HEK293 (cell line): ENCODE measurements at regions not wholly inside any gene's neighbourhood (a gene's known extent, or its start where the extent isn't known, plus 50 kb on each side); places are given as distances from the start of the nearest gene placed in this dataset.

Experiments
- CTCF ChIA-PET: fragments of 350-600 bp; formaldehyde crosslinking; extraction: SDS; loops from one replicate; lab custom pipeline; 2021; ENCODE audit warnings: antibody characterized with exemption; lab: Yijun Ruan, JAX
- POLR2A ChIA-PET: fragments of 300-600 bp; formaldehyde crosslinking; extraction: SDS; loops from one replicate; lab custom pipeline; 2020; ENCODE audit warnings: antibody characterized with exemption, inconsistent platforms; lab: Yijun Ruan, JAX
- H3K27ac ChIP-seq: fragments of 200-500 bp; sonication (Bioruptor generic); 2 replicates; pipeline ENCODE4 v1.5.1; 2014; ENCODE audit warnings: low read depth, low read length, control low read depth, inconsistent platforms; ENCODE audit errors: extremely low read depth
- H3K36me3 ChIP-seq, 2 experiments: fragments of 200-500 bp in 1 of 2; sonication (Bioruptor generic) in 1 of 2; 1 replicate in 1 of 2; 2 replicates in 1 of 2; pipeline ENCODE4 v1.5.1; 2014 to 2017; ENCODE audit warnings: inconsistent platforms in 2 of 2, low read length in 2 of 2; ENCODE audit not compliant: control insufficient read depth in 2 of 2, insufficient read depth in 1 of 2
- H3K4me1 ChIP-seq: fragments of 200-500 bp; sonication (Bioruptor generic); 2 replicates; pipeline ENCODE4 v1.5.1; 2014; ENCODE audit warnings: mild to moderate bottlenecking, low read length, inconsistent platforms; ENCODE audit not compliant: control insufficient read depth, insufficient read depth
- H3K4me3 ChIP-seq: 2 replicates; pipeline ENCODE4 v1.5.1; 2011; ENCODE audit warnings: low read depth, mild to moderate bottlenecking, control low read depth, low read length, moderate library complexity
- H3K9me3 ChIP-seq: fragments of 200-500 bp; sonication (Bioruptor generic); 2 replicates; pipeline ENCODE4 v1.5.1; 2014; ENCODE audit warnings: low read depth, low read length, inconsistent platforms; ENCODE audit not compliant: control insufficient read depth, insufficient read depth
- BCL11A ChIP-seq: fragments of 450-650 bp; formaldehyde crosslinking; IDR thresholded peaks from 2 replicates; pipeline ENCODE4 v1.5.1; 2016; ENCODE audit warnings: low read depth, missing biosample characterization, missing genetic modification characterization
- GLI2 ChIP-seq: fragments of 450-650 bp; formaldehyde crosslinking; IDR thresholded peaks from 2 replicates; pipeline ENCODE4; 2017; ENCODE audit warnings: missing biosample characterization, missing genetic modification characterization, low read depth, borderline replicate concordance
- GLIS2 ChIP-seq: fragments of 450-650 bp; formaldehyde crosslinking; IDR thresholded peaks from 2 replicates; pipeline ENCODE4 v1.5.1; 2016; ENCODE audit warnings: missing biosample characterization, missing genetic modification characterization
- KLF16 ChIP-seq: fragments of 450-650 bp; formaldehyde crosslinking; IDR thresholded peaks from 2 replicates; pipeline ENCODE4 v1.5.1; 2017; ENCODE audit warnings: missing biosample characterization, missing genetic modification characterization
- SCRT2 ChIP-seq: fragments of 450-650 bp; formaldehyde crosslinking; IDR thresholded peaks from 2 replicates; pipeline ENCODE4 v1.5.1; 2016; ENCODE audit warnings: missing biosample characterization, missing genetic modification characterization
- ZBTB7A ChIP-seq: fragments of 450-650 bp; formaldehyde crosslinking; IDR thresholded peaks from 2 replicates; pipeline ENCODE4 v1.5.1; 2016; ENCODE audit warnings: low read depth, missing biosample characterization, missing genetic modification characterization
- ZEB2 ChIP-seq: fragments of 450-650 bp; formaldehyde crosslinking; IDR thresholded peaks from 2 replicates; pipeline ENCODE4 v1.5.1; 2016; ENCODE audit warnings: missing biosample characterization, missing genetic modification characterization
- ZNF10 ChIP-seq: fragments of 450-650 bp; formaldehyde crosslinking; IDR thresholded peaks from 2 replicates; pipeline ENCODE4 v1.5.1; 2017; ENCODE audit warnings: missing biosample characterization, missing genetic modification characterization
- ZNF157 ChIP-seq: fragments of 450-650 bp; formaldehyde crosslinking; IDR thresholded peaks from 2 replicates; pipeline ENCODE4 v1.5.1; 2016; ENCODE audit warnings: missing biosample characterization, missing genetic modification characterization
- ZNF169 ChIP-seq: fragments of 450-650 bp; formaldehyde crosslinking; IDR thresholded peaks from 2 replicates; pipeline ENCODE4 v1.5.1; 2016; ENCODE audit warnings: missing biosample characterization, missing genetic modification characterization
- ZNF292 ChIP-seq: fragments of 450-650 bp; formaldehyde crosslinking; IDR thresholded peaks from 2 replicates; pipeline ENCODE4 v1.5.1; 2016; ENCODE audit warnings: low read depth, missing biosample characterization, missing genetic modification characterization, borderline replicate concordance
- ZNF341 ChIP-seq: fragments of 450-650 bp; formaldehyde crosslinking; IDR thresholded peaks from 2 replicates; pipeline ENCODE4; 2016; ENCODE audit warnings: low read depth, missing biosample characterization, missing genetic modification characterization
- ZNF549 ChIP-seq: fragments of 450-650 bp; IDR thresholded peaks from 2 replicates; pipeline ENCODE4 v1.5.1; 2018; ENCODE audit warnings: missing biosample characterization, missing genetic modification characterization, mild to moderate bottlenecking, inconsistent platforms, moderate library complexity
- ZNF558 ChIP-seq: fragments of 450-650 bp; formaldehyde crosslinking; IDR thresholded peaks from 2 replicates; pipeline ENCODE4 v1.5.1; 2016; ENCODE audit warnings: missing biosample characterization, missing genetic modification characterization
- ZNF660 ChIP-seq: fragments of 450-650 bp; IDR thresholded peaks from 2 replicates; pipeline ENCODE4 v1.5.1; 2018; ENCODE audit warnings: missing biosample characterization, mild to moderate bottlenecking, missing genetic modification characterization
- ZNF777 ChIP-seq: fragments of 450-650 bp; formaldehyde crosslinking; IDR thresholded peaks from 2 replicates; pipeline ENCODE4 v1.5.1; 2017; ENCODE audit warnings: missing biosample characterization, missing genetic modification characterization, borderline replicate concordance
- ZNF791 ChIP-seq: fragments of 450-650 bp; formaldehyde crosslinking; IDR thresholded peaks from 2 replicates; pipeline ENCODE4 v1.5.1; 2016; ENCODE audit warnings: missing biosample characterization, missing genetic modification characterization
- ZSCAN30 ChIP-seq: fragments of 450-650 bp; IDR thresholded peaks from 2 replicates; pipeline ENCODE4 v1.5.1; 2018; ENCODE audit warnings: missing biosample characterization, mild to moderate bottlenecking, missing genetic modification characterization, moderate library complexity
- TF ChIP-seq, protein P1 (sequence below): fragments of 450-650 bp; formaldehyde crosslinking; IDR thresholded peaks from 2 replicates; pipeline ENCODE4 v1.5.1; 2016; ENCODE audit warnings: missing biosample characterization, missing genetic modification characterization
- TF ChIP-seq, protein P2 (sequence below): fragments of 450-650 bp; formaldehyde crosslinking; optimal IDR thresholded peaks from 2 replicates; pipeline ENCODE3; 2016; ENCODE audit warnings: missing biosample characterization, mild to moderate bottlenecking, missing genetic modification characterization
- TF ChIP-seq, protein P3 (sequence below): IDR thresholded peaks from 2 replicates; pipeline ENCODE4 v1.6.1; 2011; ENCODE audit warnings: mild to moderate bottlenecking, low read depth, low read length, borderline replicate concordance
- TF ChIP-seq, protein P4 (sequence below): fragments of 450-650 bp; formaldehyde crosslinking; IDR thresholded peaks from 2 replicates; pipeline ENCODE4 v1.5.1; 2016; ENCODE audit warnings: missing biosample characterization, missing genetic modification characterization
- TF ChIP-seq, protein P5 (sequence below): fragments of 450-650 bp; formaldehyde crosslinking; IDR thresholded peaks from 2 replicates; pipeline ENCODE4 v1.5.1; 2016; ENCODE audit warnings: missing biosample characterization, missing genetic modification characterization
- TF ChIP-seq, protein P6 (sequence below): fragments of 450-650 bp; formaldehyde crosslinking; IDR thresholded peaks from 2 replicates; pipeline ENCODE4 v1.5.1; 2016; ENCODE audit warnings: missing biosample characterization, missing genetic modification characterization
- TF ChIP-seq, protein P7 (sequence below): fragments of 450-650 bp; formaldehyde crosslinking; IDR thresholded peaks from 2 replicates; pipeline ENCODE4 v1.5.1; 2017; ENCODE audit warnings: missing biosample characterization, missing genetic modification characterization

DNA sequence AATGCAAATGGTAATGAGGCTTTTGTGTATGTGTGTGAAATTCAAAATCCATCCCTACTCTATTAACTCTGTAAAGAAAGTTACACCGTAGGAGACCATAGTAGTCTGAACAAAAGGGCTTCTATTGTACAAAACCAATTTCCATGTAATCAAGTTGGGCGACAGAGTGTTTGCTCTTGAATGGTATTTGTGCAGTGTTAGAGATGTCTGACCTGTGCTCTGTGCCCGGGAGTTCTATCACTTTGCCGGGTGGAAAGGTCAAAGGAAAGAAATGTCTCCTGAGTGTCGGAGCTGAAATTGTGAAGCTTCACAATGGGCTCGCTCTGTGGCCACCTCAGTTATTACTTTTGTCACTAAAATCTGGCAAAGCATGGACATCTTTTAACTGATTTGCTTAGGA lies 312.0 kb downstream of the SAMD5 start:
- no peak overlapping the region for H3K4me3 ChIP-seq
- ChIA-PET CTCF (no interaction called here), POLR2A (no interaction called here)
- no peaks in the 10 kb centered on the region for H3K36me3 ChIP-seq
- H3K9me3 ChIP-seq = no peaks in the 10 kb centered on the region
- no peaks in the 10 kb centered on the region for H3K4me1 ChIP-seq
- TF ChIP-seq ZNF558 (tag by site-specific recombination) (no peak), ZNF660 (no peak), ZNF10 (tag by site-specific recombination) (no peak), ZEB2 (tag by site-specific recombination) (no peak), GLIS2 (tag by site-specific recombination) (no peak), ZNF341 (tag by site-specific recombination) (no peak), ZNF791 (tag by site-specific recombination) (no peak), BCL11A (tag by site-specific recombination) (no peak), ZNF157 (tag by site-specific recombination) (no peak), ZBTB7A (tag by site-specific recombination) (no peak), SCRT2 (tag by site-specific recombination) (no peak), KLF16 (no peak)
- TF ChIP-seq, protein P1, sequence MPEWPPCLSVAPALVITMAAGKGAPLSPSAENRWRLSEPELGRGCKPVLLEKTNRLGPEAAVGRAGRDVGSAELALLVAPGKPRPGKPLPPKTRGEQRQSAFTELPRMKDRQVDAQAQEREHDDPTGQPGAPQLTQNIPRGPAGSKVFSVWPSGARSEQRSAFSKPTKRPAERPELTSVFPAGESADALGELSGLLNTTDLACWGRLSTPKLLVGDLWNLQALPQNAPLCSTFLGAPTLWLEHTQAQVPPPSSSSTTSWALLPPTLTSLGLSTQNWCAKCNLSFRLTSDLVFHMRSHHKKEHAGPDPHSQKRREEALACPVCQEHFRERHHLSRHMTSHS (tag by site-specific recombination) = no peak
- TF ChIP-seq, protein P2, sequence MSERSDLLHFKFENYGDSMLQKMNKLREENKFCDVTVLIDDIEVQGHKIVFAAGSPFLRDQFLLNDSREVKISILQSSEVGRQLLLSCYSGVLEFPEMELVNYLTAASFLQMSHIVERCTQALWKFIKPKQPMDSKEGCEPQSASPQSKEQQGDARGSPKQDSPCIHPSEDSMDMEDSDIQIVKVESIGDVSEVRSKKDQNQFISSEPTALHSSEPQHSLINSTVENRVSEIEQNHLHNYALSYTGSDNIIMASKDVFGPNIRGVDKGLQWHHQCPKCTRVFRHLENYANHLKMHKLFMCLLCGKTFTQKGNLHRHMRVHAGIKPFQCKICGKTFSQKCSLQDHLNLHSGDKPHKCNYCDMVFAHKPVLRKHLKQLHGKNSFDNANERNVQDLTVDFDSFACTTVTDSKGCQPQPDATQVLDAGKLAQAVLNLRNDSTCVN = no peak
- TF ChIP-seq, protein P3, sequence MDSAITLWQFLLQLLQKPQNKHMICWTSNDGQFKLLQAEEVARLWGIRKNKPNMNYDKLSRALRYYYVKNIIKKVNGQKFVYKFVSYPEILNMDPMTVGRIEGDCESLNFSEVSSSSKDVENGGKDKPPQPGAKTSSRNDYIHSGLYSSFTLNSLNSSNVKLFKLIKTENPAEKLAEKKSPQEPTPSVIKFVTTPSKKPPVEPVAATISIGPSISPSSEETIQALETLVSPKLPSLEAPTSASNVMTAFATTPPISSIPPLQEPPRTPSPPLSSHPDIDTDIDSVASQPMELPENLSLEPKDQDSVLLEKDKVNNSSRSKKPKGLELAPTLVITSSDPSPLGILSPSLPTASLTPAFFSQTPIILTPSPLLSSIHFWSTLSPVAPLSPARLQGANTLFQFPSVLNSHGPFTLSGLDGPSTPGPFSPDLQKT = no peak
- H3K27ac ChIP-seq = no peak overlapping the region

DNA sequence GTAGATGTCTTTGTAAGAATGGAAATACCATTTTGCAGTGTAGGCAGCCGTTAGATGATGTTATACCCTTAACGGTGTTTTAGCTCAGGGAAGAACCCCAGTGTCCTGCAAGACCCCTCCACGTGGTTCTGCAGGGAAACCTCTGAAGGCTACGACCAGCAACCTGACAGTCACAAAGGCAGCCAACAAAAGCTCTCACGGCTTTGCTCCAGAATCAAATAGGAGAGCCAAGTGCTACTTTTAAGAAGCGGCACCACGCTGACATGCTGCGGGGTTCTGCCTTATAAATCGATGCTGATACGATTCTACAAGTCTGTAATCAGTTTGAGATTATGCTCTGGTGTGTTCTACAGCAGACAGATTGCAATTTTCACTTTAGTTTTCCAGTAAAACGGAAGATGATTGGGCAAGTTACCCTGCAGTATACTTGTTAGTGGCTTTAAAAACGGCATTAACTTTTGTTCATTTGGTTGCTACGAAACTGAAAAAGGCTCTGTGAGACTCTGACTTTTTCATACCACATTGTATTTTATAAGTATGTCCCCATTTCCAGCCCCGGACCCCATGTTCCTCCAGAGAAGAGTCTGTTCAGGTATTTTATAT lies 312.9 kb downstream of the SAMD5 start:
- H3K36me3 ChIP-seq = no peaks in the 10 kb centered on the region
- CTCF ChIA-PET = interaction anchor here (0.7 kb wide), 1 partner anchor 1745 kb away, joined by 5 read pairs; no protein-coding TSS in a partner anchor
- H3K27ac ChIP-seq = no peak overlapping the region
- no peaks in the 10 kb centered on the region for H3K4me1 ChIP-seq
- no peak overlapping the region for H3K4me3 ChIP-seq
- H3K9me3 ChIP-seq = no peaks in the 10 kb centered on the region
- TF ChIP-seq, protein P4, sequence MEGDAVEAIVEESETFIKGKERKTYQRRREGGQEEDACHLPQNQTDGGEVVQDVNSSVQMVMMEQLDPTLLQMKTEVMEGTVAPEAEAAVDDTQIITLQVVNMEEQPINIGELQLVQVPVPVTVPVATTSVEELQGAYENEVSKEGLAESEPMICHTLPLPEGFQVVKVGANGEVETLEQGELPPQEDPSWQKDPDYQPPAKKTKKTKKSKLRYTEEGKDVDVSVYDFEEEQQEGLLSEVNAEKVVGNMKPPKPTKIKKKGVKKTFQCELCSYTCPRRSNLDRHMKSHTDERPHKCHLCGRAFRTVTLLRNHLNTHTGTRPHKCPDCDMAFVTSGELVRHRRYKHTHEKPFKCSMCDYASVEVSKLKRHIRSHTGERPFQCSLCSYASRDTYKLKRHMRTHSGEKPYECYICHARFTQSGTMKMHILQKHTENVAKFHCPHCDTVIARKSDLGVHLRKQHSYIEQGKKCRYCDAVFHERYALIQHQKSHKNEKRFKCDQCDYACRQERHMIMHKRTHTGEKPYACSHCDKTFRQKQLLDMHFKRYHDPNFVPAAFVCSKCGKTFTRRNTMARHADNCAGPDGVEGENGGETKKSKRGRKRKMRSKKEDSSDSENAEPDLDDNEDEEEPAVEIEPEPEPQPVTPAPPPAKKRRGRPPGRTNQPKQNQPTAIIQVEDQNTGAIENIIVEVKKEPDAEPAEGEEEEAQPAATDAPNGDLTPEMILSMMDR = no peak
- no peak for TF ChIP-seq BCL11A (tag by site-specific recombination)
- TF ChIP-seq ZNF549 (tag by site-specific recombination) = no peak
- no peak for TF ChIP-seq ZNF292 (tag by site-specific recombination)
- TF ChIP-seq ZNF777 (tag by site-specific recombination) = no peak
- TF ChIP-seq, protein P5, sequence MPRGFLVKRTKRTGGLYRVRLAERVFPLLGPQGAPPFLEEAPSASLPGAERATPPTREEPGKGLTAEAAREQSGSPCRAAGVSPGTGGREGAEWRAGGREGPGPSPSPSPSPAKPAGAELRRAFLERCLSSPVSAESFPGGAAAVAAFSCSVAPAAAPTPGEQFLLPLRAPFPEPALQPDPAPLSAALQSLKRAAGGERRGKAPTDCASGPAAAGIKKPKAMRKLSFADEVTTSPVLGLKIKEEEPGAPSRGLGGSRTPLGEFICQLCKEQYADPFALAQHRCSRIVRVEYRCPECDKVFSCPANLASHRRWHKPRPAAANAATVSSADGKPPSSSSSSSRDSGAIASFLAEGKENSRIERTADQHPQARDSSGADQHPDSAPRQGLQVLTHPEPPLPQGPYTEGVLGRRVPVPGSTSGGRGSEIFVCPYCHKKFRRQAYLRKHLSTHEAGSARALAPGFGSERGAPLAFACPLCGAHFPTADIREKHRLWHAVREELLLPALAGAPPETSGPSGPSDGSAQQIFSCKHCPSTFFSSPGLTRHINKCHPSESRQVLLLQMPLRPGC = no peak
- no peak for TF ChIP-seq ZSCAN30 (tag by site-specific recombination)
- no peak for TF ChIP-seq ZNF169
- TF ChIP-seq, protein P6, sequence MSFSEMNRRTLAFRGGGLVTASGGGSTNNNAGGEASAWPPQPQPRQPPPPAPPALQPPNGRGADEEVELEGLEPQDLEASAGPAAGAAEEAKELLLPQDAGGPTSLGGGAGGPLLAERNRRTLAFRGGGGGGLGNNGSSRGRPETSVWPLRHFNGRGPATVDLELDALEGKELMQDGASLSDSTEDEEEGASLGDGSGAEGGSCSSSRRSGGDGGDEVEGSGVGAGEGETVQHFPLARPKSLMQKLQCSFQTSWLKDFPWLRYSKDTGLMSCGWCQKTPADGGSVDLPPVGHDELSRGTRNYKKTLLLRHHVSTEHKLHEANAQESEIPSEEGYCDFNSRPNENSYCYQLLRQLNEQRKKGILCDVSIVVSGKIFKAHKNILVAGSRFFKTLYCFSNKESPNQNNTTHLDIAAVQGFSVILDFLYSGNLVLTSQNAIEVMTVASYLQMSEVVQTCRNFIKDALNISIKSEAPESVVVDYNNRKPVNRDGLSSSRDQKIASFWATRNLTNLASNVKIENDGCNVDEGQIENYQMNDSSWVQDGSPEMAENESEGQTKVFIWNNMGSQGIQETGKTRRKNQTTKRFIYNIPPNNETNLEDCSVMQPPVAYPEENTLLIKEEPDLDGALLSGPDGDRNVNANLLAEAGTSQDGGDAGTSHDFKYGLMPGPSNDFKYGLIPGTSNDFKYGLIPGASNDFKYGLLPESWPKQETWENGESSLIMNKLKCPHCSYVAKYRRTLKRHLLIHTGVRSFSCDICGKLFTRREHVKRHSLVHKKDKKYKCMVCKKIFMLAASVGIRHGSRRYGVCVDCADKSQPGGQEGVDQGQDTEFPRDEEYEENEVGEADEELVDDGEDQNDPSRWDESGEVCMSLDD = no peak
- no peak for TF ChIP-seq GLI2 (tag by site-specific recombination)
- TF ChIP-seq, protein P7, sequence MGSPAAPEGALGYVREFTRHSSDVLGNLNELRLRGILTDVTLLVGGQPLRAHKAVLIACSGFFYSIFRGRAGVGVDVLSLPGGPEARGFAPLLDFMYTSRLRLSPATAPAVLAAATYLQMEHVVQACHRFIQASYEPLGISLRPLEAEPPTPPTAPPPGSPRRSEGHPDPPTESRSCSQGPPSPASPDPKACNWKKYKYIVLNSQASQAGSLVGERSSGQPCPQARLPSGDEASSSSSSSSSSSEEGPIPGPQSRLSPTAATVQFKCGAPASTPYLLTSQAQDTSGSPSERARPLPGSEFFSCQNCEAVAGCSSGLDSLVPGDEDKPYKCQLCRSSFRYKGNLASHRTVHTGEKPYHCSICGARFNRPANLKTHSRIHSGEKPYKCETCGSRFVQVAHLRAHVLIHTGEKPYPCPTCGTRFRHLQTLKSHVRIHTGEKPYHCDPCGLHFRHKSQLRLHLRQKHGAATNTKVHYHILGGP (tag by site-specific recombination) = no peak
- POLR2A ChIA-PET = no interaction called here
